Neural cell (in vitro differentiated cells): ENCODE measurements at regions not wholly inside any gene's neighbourhood (a gene's known extent, or its start where the extent isn't known, plus 50 kb on each side); places are given as distances from the start of the nearest gene placed in this dataset.

Experiments used
- H2AFZ ChIP-seq: fragments of 200-600, 300-800 bp; sonication (generic), shearing (Covaris generic); 2 replicates; pipeline ENCODE4 v1.6.0; 2014; ENCODE audit warnings: low read depth, mild to moderate bottlenecking, antibody characterized with exemption, low read length, moderate library complexity
- H3F3A ChIP-seq: fragments of 200-600 bp; shearing (Covaris generic); 2 replicates; pipeline ENCODE4 v1.6.1; 2016; ENCODE audit warnings: mild to moderate bottlenecking, moderate library complexity, mixed read lengths, antibody characterized with exemption, low read length; ENCODE audit not compliant: insufficient read depth, poor library complexity, severe bottlenecking
- H3K27ac ChIP-seq: fragments of 200-600, 300-800 bp; sonication (generic), shearing (Covaris generic); 2 replicates; pipeline ENCODE4 v1.5.1; 2014; ENCODE audit warnings: mild to moderate bottlenecking, low read length, moderate library complexity
- H3K27me3 ChIP-seq: fragments of 300-800, 200-600 bp; sonication (generic), shearing (Covaris generic); 2 replicates; pipeline ENCODE4 v1.6.0; 2014; ENCODE audit warnings: mild to moderate bottlenecking, low read depth, low read length, moderate library complexity; ENCODE audit not compliant: insufficient read depth
- H3K36me3 ChIP-seq: fragments of 300-800, 200-600 bp; sonication (generic), shearing (Covaris generic); 2 replicates; pipeline ENCODE4 v1.5.1; 2014; ENCODE audit warnings: mild to moderate bottlenecking, antibody characterized with exemption, low read length, moderate library complexity; ENCODE audit not compliant: insufficient read depth
- H3K4me2 ChIP-seq: fragments of 300-800, 200-600 bp; sonication (generic), shearing (Covaris generic); 2 replicates; pipeline ENCODE4 v1.6.0; 2014; ENCODE audit warnings: mild to moderate bottlenecking, low read length
- H3K4me3 ChIP-seq: fragments of 300-800, 200-600 bp; sonication (generic), shearing (Covaris generic); 2 replicates; pipeline ENCODE4 v1.5.1; 2014; ENCODE audit warnings: mild to moderate bottlenecking, low read length, moderate library complexity
- H3K79me2 ChIP-seq: fragments of 200-600 bp; shearing (Covaris generic); replicated peaks from 2 replicates; pipeline ENCODE4 v1.6.0; 2014; ENCODE audit warnings: mild to moderate bottlenecking, low read length, moderate library complexity; ENCODE audit not compliant: insufficient read depth
- H3K9ac ChIP-seq: fragments of 300-800, 200-600 bp; sonication (generic), shearing (Covaris generic); 2 replicates; pipeline ENCODE4 v1.6.1; 2016; ENCODE audit warnings: mild to moderate bottlenecking, low read length, mixed read lengths
- H3K9me2 ChIP-seq: fragments of 200-600 bp; shearing (Covaris generic); 2 replicates; pipeline ENCODE4 v1.6.1; 2016; ENCODE audit warnings: mild to moderate bottlenecking, low read length, mixed read lengths; ENCODE audit not compliant: insufficient read depth
- H3K9me3 ChIP-seq: fragments of 200-600, 300-800 bp; sonication (generic), shearing (Covaris generic); 2 replicates; pipeline ENCODE4 v1.6.1; 2016; ENCODE audit warnings: mild to moderate bottlenecking, mixed run types, low read length, moderate library complexity, mixed read lengths
- H4K20me1 ChIP-seq: fragments of 200-600 bp; shearing (Covaris generic); 2 replicates; pipeline ENCODE4 v1.6.1; 2016; ENCODE audit warnings: mild to moderate bottlenecking, mixed run types; ENCODE audit not compliant: insufficient read depth
- CTCF ChIP-seq: fragments of 450-650 bp; IDR thresholded peaks from 2 replicates; pipeline ENCODE4 v1.5.1; 2014; ENCODE audit warnings: antibody characterized with exemption, mild to moderate bottlenecking, moderate library complexity; ENCODE audit not compliant: poor library complexity, severe bottlenecking
- EP300 ChIP-seq: fragments of 450-650 bp; conservative IDR thresholded peaks from 2 replicates; pipeline ENCODE4 v1.6.1; 2014; ENCODE audit warnings: antibody characterized with exemption, mild to moderate bottlenecking, moderate library complexity; ENCODE audit not compliant: poor library complexity, severe bottlenecking
- EZH2 ChIP-seq: fragments of 200-600, 300-800 bp; shearing (Covaris generic), sonication (generic); IDR thresholded peaks from 2 replicates; pipeline ENCODE4 v1.6.1; 2014; ENCODE audit warnings: antibody characterized with exemption, low read length, borderline replicate concordance, mild to moderate bottlenecking; ENCODE audit not compliant: insufficient read depth, poor library complexity, severe bottlenecking
- MXI1 ChIP-seq: fragments of 450-650 bp; conservative IDR thresholded peaks from 2 replicates; pipeline ENCODE4 v1.6.1; 2014; ENCODE audit warnings: antibody characterized with exemption, mild to moderate bottlenecking; ENCODE audit not compliant: poor library complexity, severe bottlenecking
- POLR2AphosphoS5 ChIP-seq: IDR thresholded peaks from 2 replicates; pipeline ENCODE4 v1.6.1; 2012
- RAD21 ChIP-seq: fragments of 450-650 bp; conservative IDR thresholded peaks from 2 replicates; pipeline ENCODE4 v1.6.1; 2014; ENCODE audit warnings: antibody characterized with exemption, mild to moderate bottlenecking, moderate library complexity
- REST ChIP-seq: IDR thresholded peaks from 2 replicates; pipeline ENCODE4 v1.6.1; 2012; ENCODE audit warnings: borderline replicate concordance
- SMC3 ChIP-seq: fragments of 450-650 bp; conservative IDR thresholded peaks from 2 replicates; pipeline ENCODE4 v1.6.1; 2014; ENCODE audit warnings: antibody characterized with exemption, mild to moderate bottlenecking, moderate library complexity; ENCODE audit not compliant: poor library complexity
- TAF1 ChIP-seq: IDR thresholded peaks from 2 replicates; pipeline ENCODE4 v1.6.1; 2012; ENCODE audit warnings: low read depth

GRCh38 chr4:152106781-152107321 is 346.0 kb upstream of the GATB start:
- no peaks in the 10 kb centered on the region for H4K20me1 ChIP-seq
- no peak overlapping the region for H3K27ac ChIP-seq
- no peaks in the 10 kb centered on the region for H3F3A ChIP-seq
- no peak overlapping the region for H3K4me2 ChIP-seq
- no peak overlapping the region for H3K4me3 ChIP-seq
- no peak overlapping the region for H2AFZ ChIP-seq
- H3K36me3 ChIP-seq, result no peaks in the 10 kb centered on the region
- no peak overlapping the region for H3K9ac ChIP-seq
- no peaks in the 10 kb centered on the region for H3K79me2 ChIP-seq
- H3K9me3 ChIP-seq, result no peaks in the 10 kb centered on the region
- TF ChIP-seq POLR2AphosphoS5 (no peak), EZH2 (no peak), RAD21 (no peak), REST (no peak), EP300 (no peak), MXI1 (no peak), SMC3 (no peak), TAF1 (no peak), CTCF (no peak)
- no peaks in the 10 kb centered on the region for H3K9me2 ChIP-seq
- no peaks in the 10 kb centered on the region for H3K27me3 ChIP-seq

GRCh38 chr4:152106113-152106763 is 345.4 kb upstream of the GATB start:
- Histone ChIP-seq H4K20me1 (no peaks in the 10 kb centered on the region), H3K27ac (no peak overlapping the region)

More at GRCh38 chr4:152106113-152106763, 345.4 kb upstream of the GATB start:
- Histone ChIP-seq H3K27me3 (no peaks in the 10 kb centered on the region), H3K4me3 (no peak overlapping the region), H3K79me2 (no peaks in the 10 kb centered on the region), H3K4me2 (no peak overlapping the region), H3F3A (no peaks in the 10 kb centered on the region), H3K36me3 (no peaks in the 10 kb centered on the region), H3K9ac (no peak overlapping the region), H3K9me3 (no peaks in the 10 kb centered on the region), H2AFZ (no peak overlapping the region), H3K9me2 (no peaks in the 10 kb centered on the region)
- TF ChIP-seq SMC3 (no peak), POLR2AphosphoS5 (no peak), EP300 (no peak), REST (no peak), RAD21 (no peak), CTCF (no peak), MXI1 (no peak), EZH2 (no peak), TAF1 (no peak)
